DOHH2 (cell line): ENCODE measurements at regions not wholly inside any gene's neighbourhood (a gene's known extent, or its start where the extent isn't known, plus 50 kb on each side); places are given as distances from the start of the nearest gene placed in this dataset.

Source experiments
- CTCF ChIP-seq: fragments of 200-600 bp; sonication (generic); IDR thresholded peaks from one replicate; pipeline ENCODE4 v1.5.1; 2014; ENCODE audit warnings: antibody characterized with exemption, mild to moderate bottlenecking, low read depth, low read length; ENCODE audit not compliant: poor library complexity, severe bottlenecking
- EZH2phosphoT487 ChIP-seq: fragments of 200-600 bp; sonication (generic); IDR thresholded peaks from 2 replicates; pipeline ENCODE4 v1.6.1; 2017; ENCODE audit warnings: borderline replicate concordance, mild to moderate bottlenecking, antibody characterized with exemption, low read length, moderate library complexity, mixed read lengths

- TF ChIP-seq CTCF (no peak), EZH2phosphoT487 (no peak)
Measured at GRCh38 chr13:34751492-34751891, 190.6 kb upstream of the NBEA start.
